Smooth muscle cell (in vitro differentiated cells): ENCODE measurements at regions not wholly inside any gene's neighbourhood (a gene's known extent, or its start where the extent isn't known, plus 50 kb on each side); places are given as distances from the start of the nearest gene placed in this dataset.

Experiments
- DNase-seq: peaks from one replicate; lab custom pipeline; 2025; ENCODE audit not compliant: unreplicated experiment; lab: John Stamatoyannopoulos, UW
- H2AFZ ChIP-seq: fragments of 200-600 bp; sonication (generic); 2 replicates; pipeline ENCODE4 v1.6.0; 2016; ENCODE audit warnings: antibody characterized with exemption, low read depth, mild to moderate bottlenecking
- H3F3A ChIP-seq: fragments of 200-600 bp; sonication (generic); 2 replicates; pipeline ENCODE4 v1.6.0; 2017; ENCODE audit warnings: antibody characterized with exemption, low read depth
- H3K27ac ChIP-seq: fragments of 200-600 bp; sonication (generic); 2 replicates; pipeline ENCODE4 v1.5.1; 2016; ENCODE audit warnings: low read depth, mild to moderate bottlenecking
- H3K27me3 ChIP-seq: fragments of 200-600 bp; sonication (generic); 2 replicates; pipeline ENCODE4 v1.6.1; 2016; ENCODE audit warnings: low read depth, mild to moderate bottlenecking
- H3K36me3 ChIP-seq: fragments of 200-600 bp; sonication (generic); 2 replicates; pipeline ENCODE4 v1.5.1; 2016; ENCODE audit warnings: low read depth
- H3K4me1 ChIP-seq: fragments of 200-600 bp; sonication (generic); 2 replicates; pipeline ENCODE4 v1.5.1; 2016; ENCODE audit warnings: low read depth
- H3K4me2 ChIP-seq: fragments of 200-600 bp; sonication (generic); 2 replicates; pipeline ENCODE4 v1.6.0; 2016; ENCODE audit warnings: mild to moderate bottlenecking
- H3K4me3 ChIP-seq: fragments of 200-600 bp; sonication (generic); 2 replicates; pipeline ENCODE4 v1.5.1; 2016; ENCODE audit warnings: mild to moderate bottlenecking
- H3K79me2 ChIP-seq: fragments of 200-600 bp; sonication (generic); 2 replicates; pipeline ENCODE4 v1.6.0; 2016; ENCODE audit warnings: low read depth, mild to moderate bottlenecking
- H3K9ac ChIP-seq: fragments of 200-600 bp; sonication (generic); 2 replicates; pipeline ENCODE4 v1.6.0; 2016; ENCODE audit warnings: low read depth
- H3K9me3 ChIP-seq: fragments of 200-600 bp; sonication (generic); replicated peaks from 2 replicates; pipeline ENCODE4 v1.5.1; 2016; ENCODE audit warnings: low read depth
- H4K20me1 ChIP-seq: fragments of 200-600 bp; sonication (generic); 2 replicates; pipeline ENCODE4 v1.6.0; 2016; ENCODE audit warnings: low read depth
- WGBS: methylation state at CpG from one replicate; pipeline ENCODE4 v1.1.7; 2016; ENCODE audit warnings: low lambda C conversion rate; 5-methylcytosine and 5-hydroxymethylcytosine counted together
- TF ChIP-seq, protein P1 (sequence below): fragments of 200-600 bp; sonication (generic); IDR thresholded peaks from 2 replicates; pipeline ENCODE4 v1.5.1; 2017; ENCODE audit warnings: borderline replicate concordance, mild to moderate bottlenecking, antibody characterized with exemption; ENCODE audit not compliant: insufficient read depth, poor library complexity, severe bottlenecking

- Histone ChIP-seq H3K9me3 (no peaks in the 10 kb centered on the region), H3K27ac (no peak overlapping the region), H3K27me3 (no peaks in the 10 kb centered on the region), H3K79me2 (no peaks in the 10 kb centered on the region), H3K36me3 (no peaks in the 10 kb centered on the region), H3K9ac (no peak overlapping the region), H3F3A (no peaks in the 10 kb centered on the region), H3K4me3 (no peak overlapping the region), H3K4me1 (peaks cover 7% of the 10 kb centered on the region), H3K4me2 (no peak overlapping the region), H4K20me1 (no peaks in the 10 kb centered on the region), H2AFZ (no peak overlapping the region)
- no peak for DNase-seq
- TF ChIP-seq, protein P1, sequence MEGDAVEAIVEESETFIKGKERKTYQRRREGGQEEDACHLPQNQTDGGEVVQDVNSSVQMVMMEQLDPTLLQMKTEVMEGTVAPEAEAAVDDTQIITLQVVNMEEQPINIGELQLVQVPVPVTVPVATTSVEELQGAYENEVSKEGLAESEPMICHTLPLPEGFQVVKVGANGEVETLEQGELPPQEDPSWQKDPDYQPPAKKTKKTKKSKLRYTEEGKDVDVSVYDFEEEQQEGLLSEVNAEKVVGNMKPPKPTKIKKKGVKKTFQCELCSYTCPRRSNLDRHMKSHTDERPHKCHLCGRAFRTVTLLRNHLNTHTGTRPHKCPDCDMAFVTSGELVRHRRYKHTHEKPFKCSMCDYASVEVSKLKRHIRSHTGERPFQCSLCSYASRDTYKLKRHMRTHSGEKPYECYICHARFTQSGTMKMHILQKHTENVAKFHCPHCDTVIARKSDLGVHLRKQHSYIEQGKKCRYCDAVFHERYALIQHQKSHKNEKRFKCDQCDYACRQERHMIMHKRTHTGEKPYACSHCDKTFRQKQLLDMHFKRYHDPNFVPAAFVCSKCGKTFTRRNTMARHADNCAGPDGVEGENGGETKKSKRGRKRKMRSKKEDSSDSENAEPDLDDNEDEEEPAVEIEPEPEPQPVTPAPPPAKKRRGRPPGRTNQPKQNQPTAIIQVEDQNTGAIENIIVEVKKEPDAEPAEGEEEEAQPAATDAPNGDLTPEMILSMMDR = no peak
- 90% methylated on average over 1 of the region's 1 CpG for WGBS
Measured at GRCh38 chr12:20132818-20133217, 235.5 kb upstream of the PDE3A start.

- Histone ChIP-seq H3K36me3 (no peaks in the 10 kb centered on the region), H3K4me2 (no peak overlapping the region), H3K9me3 (no peaks in the 10 kb centered on the region), H3K4me3 (no peak overlapping the region), H3K79me2 (no peaks in the 10 kb centered on the region), H3K4me1 (peaks cover 7% of the 10 kb centered on the region), H3K27ac (no peak overlapping the region), H3K27me3 (no peaks in the 10 kb centered on the region), H4K20me1 (no peaks in the 10 kb centered on the region), H3F3A (no peaks in the 10 kb centered on the region), H3K9ac (no peak overlapping the region), H2AFZ (no peak overlapping the region)
- WGBS = 91% methylated on average over 3 of the region's 3 CpGs
- TF ChIP-seq, protein P1 = no peak
- DNase-seq = no peak
Measured at GRCh38 chr12:20134652-20135051, 233.7 kb upstream of the PDE3A start.

GRCh38 chr12:20140751-20141150 lies 227.6 kb upstream of the PDE3A start:
- Histone ChIP-seq H3K4me3 (no peak overlapping the region), H3K9ac (no peak overlapping the region), H3K27me3 (no peaks in the 10 kb centered on the region), H3K9me3 (no peaks in the 10 kb centered on the region), H3K4me1 (no peaks in the 10 kb centered on the region), H3K36me3 (no peaks in the 10 kb centered on the region), H2AFZ (no peak overlapping the region), H3K4me2 (no peak overlapping the region), H4K20me1 (no peaks in the 10 kb centered on the region), H3F3A (no peaks in the 10 kb centered on the region), H3K27ac (no peak overlapping the region), H3K79me2 (no peaks in the 10 kb centered on the region)
- no peak for DNase-seq
- TF ChIP-seq, protein P1 = no peak
- 86% methylated on average over 3 of the region's 3 CpGs for WGBS

- 86% methylated on average over 1 of the region's 1 CpG for WGBS
- H3F3A ChIP-seq = no peaks in the 10 kb centered on the region
- H2AFZ ChIP-seq = peak overlapping the region; percentile 50
- H3K4me2 ChIP-seq = no peak overlapping the region
- H3K79me2 ChIP-seq = no peaks in the 10 kb centered on the region
- no peak overlapping the region for H3K9ac ChIP-seq
- H3K27ac ChIP-seq = no peak overlapping the region
- no peak overlapping the region for H3K4me3 ChIP-seq
- no peaks in the 10 kb centered on the region for H3K36me3 ChIP-seq
- TF ChIP-seq, protein P1 = no peak
- H4K20me1 ChIP-seq = no peaks in the 10 kb centered on the region
- H3K27me3 ChIP-seq = no peaks in the 10 kb centered on the region
- no peaks in the 10 kb centered on the region for H3K9me3 ChIP-seq
- DNase-seq = no peak
- no peaks in the 10 kb centered on the region for H3K4me1 ChIP-seq
Measured at GRCh38 chr12:20142316-20142715, 226.0 kb upstream of the PDE3A start.
